Mesothelial cell of epicardium (in vitro differentiated cells): ENCODE measurements at regions not wholly inside any gene's neighbourhood (a gene's known extent, or its start where the extent isn't known, plus 50 kb on each side); places are given as distances from the start of the nearest gene placed in this dataset.

Source experiments
- DNase-seq, 2 experiments: peaks; one replicate each; pipeline ENCODE4 v3.0.0; 2021; ENCODE audit warnings: low spot score in 2 of 2; ENCODE audit not compliant: unreplicated experiment in 2 of 2
- H3K27ac Mint-ChIP-seq: 2 replicates; pipeline ENCODE4 v1.8.0; 2021; ENCODE audit warnings: mixed read lengths
- H3K27me3 Mint-ChIP-seq: 2 replicates; pipeline ENCODE4 v1.8.0; 2021; ENCODE audit warnings: low read depth, mixed read lengths
- H3K36me3 Mint-ChIP-seq: 2 replicates; pipeline ENCODE4 v1.8.0; 2021; ENCODE audit warnings: mixed read lengths
- H3K4me1 Mint-ChIP-seq: 2 replicates; pipeline ENCODE4 v1.8.0; 2021; ENCODE audit warnings: mixed read lengths
- H3K4me3 Mint-ChIP-seq: 2 replicates; pipeline ENCODE4 v1.8.0; 2021; ENCODE audit warnings: mild to moderate bottlenecking, moderate library complexity, mixed read lengths
- H3K9me3 Mint-ChIP-seq: 2 replicates; pipeline ENCODE4 v1.8.0; 2021; ENCODE audit warnings: mixed read lengths
- CTCF ChIP-seq: fragments of 200-600 bp; sonication (generic); IDR thresholded peaks from one replicate; pipeline ENCODE4 v1.5.0; 2021; ENCODE audit warnings: antibody characterized with exemption; ENCODE audit not compliant: unreplicated experiment

GRCh38 chr7:431658-432111 is 88.0 kb downstream of the PDGFA start:
- DNase-seq: no peak
- Mint-ChIP-seq H3K9me3 (no peaks in the 10 kb centered on the region), H3K4me3 (no peak overlapping the region), H3K27me3 (peaks cover 3% of the 10 kb centered on the region), H3K27ac (no peak overlapping the region), H3K4me1 (peaks cover 18% of the 10 kb centered on the region), H3K36me3 (no peaks in the 10 kb centered on the region)
- no peak for TF ChIP-seq CTCF

- Mint-ChIP-seq H3K4me3 (no peak overlapping the region), H3K4me1 (peaks cover 20% of the 10 kb centered on the region), H3K27ac (no peak overlapping the region), H3K9me3 (no peaks in the 10 kb centered on the region), H3K36me3 (no peaks in the 10 kb centered on the region), H3K27me3 (peaks cover 3% of the 10 kb centered on the region)
- TF ChIP-seq CTCF: no peak
- DNase-seq: no peak
Measured at GRCh38 chr7:432256-432655, 87.4 kb downstream of the PDGFA start.

GRCh38 chr7:432933-433332 is 86.7 kb downstream of the PDGFA start:
- TF ChIP-seq CTCF: no peak
- no peaks in the 10 kb centered on the region for H3K36me3 Mint-ChIP-seq
- DNase-seq: no peak
- no peak overlapping the region for H3K27ac Mint-ChIP-seq
- H3K9me3 Mint-ChIP-seq: no peaks in the 10 kb centered on the region
- H3K27me3 Mint-ChIP-seq: peaks cover 3% of the 10 kb centered on the region
- no peak overlapping the region for H3K4me3 Mint-ChIP-seq
- peaks cover 27% of the 10 kb centered on the region for H3K4me1 Mint-ChIP-seq

- no peak overlapping the region for H3K27ac Mint-ChIP-seq
Measured at GRCh38 chr7:433558-433957, 86.1 kb downstream of the PDGFA start.

GRCh38 chr7:434891-435629 is 84.6 kb downstream of the PDGFA start:
- Mint-ChIP-seq H3K27ac (peak overlapping the region; percentile 89), H3K4me3 (peak overlapping the region; percentile 12), H3K9me3 (no peaks in the 10 kb centered on the region), H3K4me1 (peaks cover 30% of the 10 kb centered on the region), H3K36me3 (no peaks in the 10 kb centered on the region), H3K27me3 (peaks cover 3% of the 10 kb centered on the region)
- no peak for TF ChIP-seq CTCF
- DNase-seq: no peak

More at GRCh38 chr7:433558-433957, 86.1 kb downstream of the PDGFA start:
- TF ChIP-seq CTCF: no peak
- no peaks in the 10 kb centered on the region for H3K36me3 Mint-ChIP-seq
- H3K4me1 Mint-ChIP-seq: peaks cover 27% of the 10 kb centered on the region
- no peaks in the 10 kb centered on the region for H3K9me3 Mint-ChIP-seq
- no peak overlapping the region for H3K4me3 Mint-ChIP-seq
- DNase-seq: no peak
- peaks cover 3% of the 10 kb centered on the region for H3K27me3 Mint-ChIP-seq
